Gastrocnemius medialis (tissue), 4 donors: ENCODE measurements at regions not wholly inside any gene's neighbourhood (a gene's known extent, or its start where the extent isn't known, plus 50 kb on each side); places are given as distances from the start of the nearest gene placed in this dataset.

Experiments used
- ATAC-seq, 2 donors: fragments of 150-250 bp; one replicate each; pipeline ENCODE4 v1.9.1; 2016
- DNase-seq, 2 donors: peaks; one replicate each; pipeline ENCODE4 v3.0.0-alpha.2; 2019
- H3K27ac ChIP-seq, 4 donors: fragments of 200-600 bp; sonication (generic); 1 replicate in 1 of 4; 2 replicates in 3 of 4; pipeline ENCODE4 v1.5.1; 2016 to 2018; ENCODE audit warnings: mild to moderate bottlenecking in 2 of 4, moderate library complexity in 1 of 4
- H3K27me3 ChIP-seq, 3 donors: fragments of 200-600 bp; sonication (generic) in 2 of 3; 1 replicate in 1 of 3; 2 replicates in 2 of 3; pipeline versions ENCODE4 v1.5.1 to v1.6.0; 2016 to 2019; ENCODE audit warnings: mild to moderate bottlenecking in 1 of 3, moderate library complexity in 1 of 3
- H3K36me3 ChIP-seq, 2 donors: fragments of 200-600 bp; sonication (generic) in 1 of 2; one replicate each; pipeline ENCODE4 v1.5.1; 2017 to 2018
- H3K4me1 ChIP-seq, 2 donors: fragments of 200-600 bp; sonication (generic) in 1 of 2; one replicate each; pipeline ENCODE4 v1.5.1; 2016 to 2017; ENCODE audit warnings: mild to moderate bottlenecking in 2 of 2
- H3K4me3 ChIP-seq, 4 donors: fragments of 200-600 bp; sonication (generic) in 3 of 4; 1 replicate in 1 of 4; 2 replicates in 3 of 4; pipeline ENCODE4 v1.5.1; 2016 to 2019; ENCODE audit warnings: mild to moderate bottlenecking in 2 of 4
- H3K9me3 ChIP-seq, 3 donors: fragments of 200-600 bp; sonication (generic) in 2 of 3; 1 replicate in 1 of 3; 2 replicates in 2 of 3; pipeline ENCODE4 v1.5.1; 2016 to 2019
- CTCF ChIP-seq, 5 experiments: fragments of 450-650 bp in 3 of 5; fragments of 200-600 bp in 2 of 5; sonication (generic) in 2 of 5; IDR thresholded peaks in 4 of 5; conservative IDR thresholded peaks in 1 of 5; 1 replicate in 4 of 5; 2 replicates in 1 of 5; pipeline ENCODE4 v1.5.1; 2016 to 2019; ENCODE audit warnings: antibody characterized with exemption in 5 of 5, mild to moderate bottlenecking in 3 of 5, moderate library complexity in 3 of 5
- POLR2A ChIP-seq, 2 donors: fragments of 450-650 bp; IDR thresholded peaks; one replicate each; pipeline ENCODE4 v1.6.1; 2017; ENCODE audit warnings: antibody characterized with exemption in 2 of 2, mild to moderate bottlenecking in 2 of 2, moderate library complexity in 2 of 2
- in situ Hi-C, 4 donors: fragments of 200-750 bp; cut with MboI; loops; one replicate each; pipeline versions ENCODE4 v1.15.0 to v1.8.0; 2017; ENCODE audit warnings: low sequenced_read_pairs in 4 of 4
- intact Hi-C: fragments of 100-400 bp; cut with DNase I; formaldehyde crosslinking; loops from one replicate; pipeline ENCODE4 v1.15.1; 2023; ENCODE audit warnings: low total_unique reads

- DNase-seq (no peak), ATAC-seq (no peak)
- in situ Hi-C loops, result no loop called here
- Histone ChIP-seq H3K4me3 (no peak overlapping the region), H3K9me3 (no peaks in the 10 kb centered on the region), H3K27ac (no peak overlapping the region), H3K27me3 (no peaks in the 10 kb centered on the region), H3K4me1 (no peaks in the 10 kb centered on the region), H3K36me3 (no peaks in the 10 kb centered on the region)
- TF ChIP-seq CTCF (IDR thresholded peaks at IDR 0.05 in 4 of 5, conservative IDR thresholded peaks at IDR 0.05 in 1 of 5) (no peak), POLR2A (IDR thresholded peaks at IDR 0.05) (no peak)
- intact Hi-C loops, result no loop called here
These were observed 809.0 kb upstream of the FAM98A start for GRCh38 chr2:34408100-34408499.

- Histone ChIP-seq H3K27ac (no peak overlapping the region), H3K27me3 (no peaks in the 10 kb centered on the region), H3K9me3 (no peaks in the 10 kb centered on the region), H3K4me1 (no peaks in the 10 kb centered on the region), H3K36me3 (no peaks in the 10 kb centered on the region), H3K4me3 (no peak overlapping the region)
- in situ Hi-C loops, result no loop called here
- no peak for TF ChIP-seq POLR2A (IDR thresholded peaks at IDR 0.05)
- no peak for TF ChIP-seq CTCF (IDR thresholded peaks at IDR 0.05 in 4 of 5, conservative IDR thresholded peaks at IDR 0.05 in 1 of 5)
- no peak for ATAC-seq
- intact Hi-C loops, result no loop called here
- no peak for DNase-seq
These were observed 804.4 kb upstream of the FAM98A start for GRCh38 chr2:34403512-34403911.

- H3K4me3 ChIP-seq, result no peak overlapping the region
- no peaks in the 10 kb centered on the region for H3K9me3 ChIP-seq
- no peaks in the 10 kb centered on the region for H3K36me3 ChIP-seq
- DNase-seq, result no peak
- in situ Hi-C loops (no loop called here), intact Hi-C loops (no loop called here)
- no peaks in the 10 kb centered on the region for H3K4me1 ChIP-seq
- no peak for TF ChIP-seq CTCF (IDR thresholded peaks at IDR 0.05 in 4 of 5, conservative IDR thresholded peaks at IDR 0.05 in 1 of 5)
- no peak for TF ChIP-seq POLR2A (IDR thresholded peaks at IDR 0.05)
- no peaks in the 10 kb centered on the region for H3K27me3 ChIP-seq
- no peak overlapping the region for H3K27ac ChIP-seq
- no peak for ATAC-seq
These were observed 803.3 kb upstream of the FAM98A start for GRCh38 chr2:34402376-34402775.

- H3K4me3 ChIP-seq, result no peak overlapping the region
- H3K4me1 ChIP-seq, result no peaks in the 10 kb centered on the region
- H3K27ac ChIP-seq, result no peak overlapping the region
- H3K27me3 ChIP-seq, result no peaks in the 10 kb centered on the region
- H3K36me3 ChIP-seq, result no peaks in the 10 kb centered on the region
- no peaks in the 10 kb centered on the region for H3K9me3 ChIP-seq
- in situ Hi-C loops (no loop called here), intact Hi-C loops (no loop called here)
- ATAC-seq (no peak), DNase-seq (no peak)
- no peak for TF ChIP-seq POLR2A (IDR thresholded peaks at IDR 0.05)
- no peak for TF ChIP-seq CTCF (IDR thresholded peaks at IDR 0.05 in 4 of 5, conservative IDR thresholded peaks at IDR 0.05 in 1 of 5)
These were observed 802.1 kb upstream of the FAM98A start for GRCh38 chr2:34401186-34401585.

- H3K4me1 ChIP-seq, result no peaks in the 10 kb centered on the region
- no peaks in the 10 kb centered on the region for H3K9me3 ChIP-seq
- ATAC-seq, result no peak
- no peak for DNase-seq
- H3K27me3 ChIP-seq, result no peaks in the 10 kb centered on the region
- no peak overlapping the region for H3K27ac ChIP-seq
- no peaks in the 10 kb centered on the region for H3K36me3 ChIP-seq
- TF ChIP-seq CTCF (IDR thresholded peaks at IDR 0.05 in 4 of 5, conservative IDR thresholded peaks at IDR 0.05 in 1 of 5) (no peak), POLR2A (IDR thresholded peaks at IDR 0.05) (no peak)
- in situ Hi-C loops (no loop called here), intact Hi-C loops (no loop called here)
- H3K4me3 ChIP-seq, result no peak overlapping the region
These were observed 789.3 kb upstream of the FAM98A start for GRCh38 chr2:34388446-34388845.
